GM21825 (cell line): ENCODE measurements at regions not wholly inside any gene's neighbourhood (a gene's known extent, or its start where the extent isn't known, plus 50 kb on each side); places are given as distances from the start of the nearest gene placed in this dataset.

ENCODE experiments used
- ATAC-seq: cut with Tn5 transposase; IDR thresholded peaks from one replicate; pipeline ENCODE4 v1.9.1; 2021; ENCODE audit warnings: mild to moderate bottlenecking, moderate library complexity; ENCODE audit not compliant: unreplicated experiment

- no peak for ATAC-seq
These were observed 394.8 kb downstream of the NR2F1-AS1 start for GRCh38 chr5:93186076-93186682.

- no peak for ATAC-seq
These were observed 397.0 kb downstream of the NR2F1-AS1 start for GRCh38 chr5:93184041-93184440.

- ATAC-seq, result no peak
These were observed 401.6 kb downstream of the NR2F1-AS1 start for GRCh38 chr5:93179466-93179865.

- no peak for ATAC-seq
These were observed 406.1 kb downstream of the NR2F1-AS1 start for GRCh38 chr5:93174930-93175329.

GRCh38 chr5:93165559-93165958, 415.5 kb downstream of the NR2F1-AS1 start:
- no peak for ATAC-seq

GRCh38 chr5:93164690-93165089, 416.3 kb downstream of the NR2F1-AS1 start:
- no peak for ATAC-seq

- no peak for ATAC-seq
These were observed 417.9 kb downstream of the NR2F1-AS1 start for GRCh38 chr5:93163010-93163663.

GRCh38 chr5:93161661-93162654, 419.1 kb downstream of the NR2F1-AS1 start:
- no peak for ATAC-seq

- ATAC-seq, result no peak
These were observed 422.2 kb downstream of the NR2F1-AS1 start for GRCh38 chr5:93158841-93159240.

- ATAC-seq, result no peak
These were observed 424.5 kb downstream of the NR2F1-AS1 start for GRCh38 chr5:93156566-93156965.

- no peak for ATAC-seq
These were observed 426.5 kb downstream of the NR2F1-AS1 start for GRCh38 chr5:93154535-93154934.

GRCh38 chr5:93153461-93153860, 427.6 kb downstream of the NR2F1-AS1 start:
- ATAC-seq, result no peak

GRCh38 chr5:93151896-93152295, 429.1 kb downstream of the NR2F1-AS1 start:
- ATAC-seq, result no peak

- no peak for ATAC-seq
These were observed 429.9 kb downstream of the NR2F1-AS1 start for GRCh38 chr5:93151121-93151520.

- ATAC-seq, result no peak
These were observed 430.6 kb downstream of the NR2F1-AS1 start for GRCh38 chr5:93150311-93151012.

- ATAC-seq, result no peak
These were observed 435.3 kb downstream of the NR2F1-AS1 start for GRCh38 chr5:93145767-93146166.

- no peak for ATAC-seq
These were observed 436.0 kb downstream of the NR2F1-AS1 start for GRCh38 chr5:93145019-93145418.

GRCh38 chr5:93141969-93142368, 439.1 kb downstream of the NR2F1-AS1 start:
- no peak for ATAC-seq

GRCh38 chr5:93130624-93131490, 450.2 kb downstream of the NR2F1-AS1 start:
- ATAC-seq, result no peak

GRCh38 chr5:93126634-93127033, 454.4 kb downstream of the NR2F1-AS1 start:
- ATAC-seq, result no peak
